Esophagus muscularis mucosa (tissue), 4 donors: ENCODE measurements at regions not wholly inside any gene's neighbourhood (a gene's known extent, or its start where the extent isn't known, plus 50 kb on each side); places are given as distances from the start of the nearest gene placed in this dataset.

Source experiments
- DNase-seq: peaks from one replicate; pipeline ENCODE4 v3.0.0-alpha.2; 2017; ENCODE audit errors: extremely low spot score
- H3K27ac ChIP-seq, 4 donors: fragments of 200-600 bp; sonication (generic); replicated peaks in 1 of 4; 1 replicate in 3 of 4; 2 replicates in 1 of 4; pipeline ENCODE4 v1.5.1; 2016 to 2019; ENCODE audit warnings: mild to moderate bottlenecking in 1 of 4
- H3K27me3 ChIP-seq, 4 donors: fragments of 200-600 bp; sonication (generic); one replicate each; pipeline versions ENCODE4 v1.5.1 to v1.6.0; 2016 to 2019
- H3K36me3 ChIP-seq, 4 donors: fragments of 200-600 bp; sonication (generic); one replicate each; pipeline ENCODE4 v1.5.1; 2016 to 2019
- H3K4me1 ChIP-seq, 4 donors: fragments of 200-600 bp; sonication (generic); one replicate each; pipeline ENCODE4 v1.5.1; 2016 to 2019
- H3K4me3 ChIP-seq, 4 donors: fragments of 200-600 bp; sonication (generic); 1 replicate in 2 of 4; 2 replicates in 2 of 4; pipeline ENCODE4 v1.5.1; 2016 to 2019; ENCODE audit warnings: mild to moderate bottlenecking in 4 of 4, moderate library complexity in 1 of 4
- H3K9me3 ChIP-seq, 4 donors: fragments of 200-600 bp; sonication (generic); 1 replicate in 3 of 4; 2 replicates in 1 of 4; pipeline ENCODE4 v1.5.1; 2016 to 2019
- EP300 ChIP-seq: sonication (generic); formaldehyde crosslinking; IDR thresholded peaks from one replicate; pipeline ENCODE4 v1.6.1; 2017; ENCODE audit warnings: antibody characterized with exemption
- POLR2A ChIP-seq: fragments of 450-650 bp; IDR thresholded peaks from one replicate; pipeline ENCODE4 v1.6.1; 2017; ENCODE audit warnings: antibody characterized with exemption, moderate library complexity, mild to moderate bottlenecking, low read depth
- POLR2AphosphoS5 ChIP-seq, 2 donors: sonication (generic); formaldehyde crosslinking; IDR thresholded peaks; one replicate each; pipeline ENCODE4 v1.6.1; 2017; ENCODE audit warnings: antibody characterized with exemption in 2 of 2
- WGBS: methylation state at CpG from one replicate; pipeline ENCODE4 v1.1.5; 2018; 5-methylcytosine and 5-hydroxymethylcytosine counted together
- intact Hi-C: fragments of 100-400 bp; cut with DNase I; formaldehyde crosslinking; loops from one replicate; pipeline ENCODE4 v1.15.1; 2023
- TF ChIP-seq, protein P1 (sequence below), 3 experiments: fragments of 200-600 bp in 2 of 3; fragments of 450-650 bp in 1 of 3; sonication (generic) in 2 of 3; IDR thresholded peaks; one replicate each; pipeline ENCODE4 v1.5.1; 2017 to 2019; ENCODE audit warnings: antibody characterized with exemption in 3 of 3, mild to moderate bottlenecking in 2 of 3, moderate library complexity in 1 of 3

- Histone ChIP-seq H3K27ac (no peak overlapping the region), H3K36me3 (no peaks in the 10 kb centered on the region), H3K9me3 (no peaks in the 10 kb centered on the region), H3K4me3 (no peak overlapping the region), H3K4me1 (no peaks in the 10 kb centered on the region), H3K27me3 (no peaks in the 10 kb centered on the region)
- DNase-seq: no peak
- TF ChIP-seq POLR2A (no peak), POLR2AphosphoS5 (IDR thresholded peaks at IDR 0.05) (no peak), EP300 (no peak)
- TF ChIP-seq, protein P1, sequence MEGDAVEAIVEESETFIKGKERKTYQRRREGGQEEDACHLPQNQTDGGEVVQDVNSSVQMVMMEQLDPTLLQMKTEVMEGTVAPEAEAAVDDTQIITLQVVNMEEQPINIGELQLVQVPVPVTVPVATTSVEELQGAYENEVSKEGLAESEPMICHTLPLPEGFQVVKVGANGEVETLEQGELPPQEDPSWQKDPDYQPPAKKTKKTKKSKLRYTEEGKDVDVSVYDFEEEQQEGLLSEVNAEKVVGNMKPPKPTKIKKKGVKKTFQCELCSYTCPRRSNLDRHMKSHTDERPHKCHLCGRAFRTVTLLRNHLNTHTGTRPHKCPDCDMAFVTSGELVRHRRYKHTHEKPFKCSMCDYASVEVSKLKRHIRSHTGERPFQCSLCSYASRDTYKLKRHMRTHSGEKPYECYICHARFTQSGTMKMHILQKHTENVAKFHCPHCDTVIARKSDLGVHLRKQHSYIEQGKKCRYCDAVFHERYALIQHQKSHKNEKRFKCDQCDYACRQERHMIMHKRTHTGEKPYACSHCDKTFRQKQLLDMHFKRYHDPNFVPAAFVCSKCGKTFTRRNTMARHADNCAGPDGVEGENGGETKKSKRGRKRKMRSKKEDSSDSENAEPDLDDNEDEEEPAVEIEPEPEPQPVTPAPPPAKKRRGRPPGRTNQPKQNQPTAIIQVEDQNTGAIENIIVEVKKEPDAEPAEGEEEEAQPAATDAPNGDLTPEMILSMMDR (IDR thresholded peaks at IDR 0.05): no peak
- intact Hi-C loops: no loop called here
Measured at GRCh38 chr22:27057717-27058116, 400.3 kb downstream of the MIAT start.

GRCh38 chr22:27060190-27060589 lies 402.8 kb downstream of the MIAT start:
- Histone ChIP-seq H3K36me3 (no peaks in the 10 kb centered on the region), H3K27ac (no peak overlapping the region), H3K4me1 (peaks cover 0 to 10% (median 8%) of the 10 kb centered on the region in 4 donors), H3K27me3 (no peaks in the 10 kb centered on the region), H3K4me3 (no peak overlapping the region), H3K9me3 (no peaks in the 10 kb centered on the region)
- TF ChIP-seq POLR2AphosphoS5 (IDR thresholded peaks at IDR 0.05) (no peak), EP300 (no peak), POLR2A (no peak)
- TF ChIP-seq, protein P1 (IDR thresholded peaks at IDR 0.05): no peak
- intact Hi-C loops: no loop called here
- DNase-seq: no peak
- WGBS: 81% methylated on average over 15 of the region's 15 CpGs

DNA sequence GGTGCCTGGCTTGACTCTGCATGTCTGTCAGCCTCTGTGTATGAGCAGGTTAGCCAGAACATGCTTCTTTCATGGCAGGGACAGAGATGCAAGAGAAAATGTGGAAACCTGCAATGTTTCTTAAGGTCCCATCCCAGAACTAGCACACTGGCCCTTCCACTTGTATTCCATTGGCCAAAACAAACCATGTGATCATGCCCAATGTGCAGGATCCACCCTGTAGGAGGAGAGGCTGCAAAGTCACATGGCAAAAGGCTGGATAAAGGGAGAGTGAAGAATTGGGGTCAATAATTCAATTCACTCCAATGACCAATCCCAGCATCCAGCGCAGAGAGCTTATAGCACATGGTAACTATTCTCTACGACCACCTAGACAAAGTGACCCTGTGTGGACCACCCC lies 405.5 kb downstream of the MIAT start:
- 100% methylated on average over 2 of the region's 2 CpGs for WGBS
- Histone ChIP-seq H3K4me3 (no peak overlapping the region), H3K4me1 (peaks cover 0 to 10% (median 8%) of the 10 kb centered on the region in 4 donors), H3K27ac (no peak overlapping the region), H3K27me3 (no peaks in the 10 kb centered on the region), H3K36me3 (no peaks in the 10 kb centered on the region), H3K9me3 (no peaks in the 10 kb centered on the region)
- TF ChIP-seq EP300 (no peak), POLR2A (no peak), POLR2AphosphoS5 (IDR thresholded peaks at IDR 0.05) (no peak)
- TF ChIP-seq, protein P1 (IDR thresholded peaks at IDR 0.05): no peak
- intact Hi-C loops: no loop called here
- DNase-seq: no peak

DNA sequence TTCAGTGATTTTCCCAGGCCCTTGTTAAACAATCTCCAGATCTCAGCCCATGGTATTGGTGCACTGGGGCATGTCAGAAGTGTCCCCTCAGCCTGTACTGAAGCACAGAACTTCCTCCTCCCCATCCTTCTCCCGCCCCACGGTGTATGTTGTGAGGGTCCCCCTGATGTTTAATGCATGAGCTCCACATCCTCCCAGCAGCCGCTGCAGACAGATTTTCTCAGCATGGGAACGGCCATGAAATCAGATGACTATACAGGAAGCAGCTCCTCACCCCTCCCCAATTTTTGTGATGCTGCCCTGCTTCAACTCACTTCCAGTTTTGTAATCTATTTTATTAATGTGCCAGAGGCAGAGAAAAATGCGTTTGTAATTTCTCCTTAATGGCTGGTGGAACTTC lies 406.0 kb downstream of the MIAT start:
- intact Hi-C loops: no loop called here
- TF ChIP-seq POLR2AphosphoS5 (IDR thresholded peaks at IDR 0.05) (no peak), POLR2A (no peak), EP300 (no peak)
- TF ChIP-seq, protein P1 (IDR thresholded peaks at IDR 0.05): no peak
- H3K9me3 ChIP-seq: no peaks in the 10 kb centered on the region

DNA sequence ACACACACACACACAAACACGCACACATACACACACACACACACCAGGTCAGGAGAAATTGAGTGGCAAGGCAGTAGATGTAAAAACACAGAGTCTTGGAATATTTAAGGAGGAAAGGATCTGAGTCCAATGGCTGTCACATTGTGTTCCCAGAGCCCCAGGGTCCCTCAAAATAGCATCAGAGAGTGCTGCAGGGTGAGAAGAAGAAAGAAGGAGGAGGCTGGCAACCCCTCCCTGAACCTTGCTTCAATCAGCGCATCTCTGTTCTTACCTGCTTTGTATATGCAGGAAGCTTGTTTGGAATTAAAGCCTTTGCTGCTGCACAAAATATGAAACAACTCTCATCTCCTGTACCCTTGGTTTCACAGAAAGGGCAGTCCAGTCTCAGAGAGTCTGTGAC lies 406.5 kb downstream of the MIAT start:
- WGBS: 77% methylated on average over 2 of the region's 2 CpGs
- intact Hi-C loops: no loop called here
- no peak for DNase-seq

More for the DNA sequence above, 406.0 kb downstream of the MIAT start:
- H3K4me1 ChIP-seq: peaks cover 0 to 10% (median 8%) of the 10 kb centered on the region in 4 donors
- no peaks in the 10 kb centered on the region for H3K36me3 ChIP-seq
- no peak overlapping the region for H3K27ac ChIP-seq
- DNase-seq: no peak
- no peaks in the 10 kb centered on the region for H3K27me3 ChIP-seq
- 32% methylated on average over 5 of the region's 5 CpGs for WGBS
- H3K4me3 ChIP-seq: no peak overlapping the region

More for the DNA sequence above, 406.5 kb downstream of the MIAT start:
- H3K4me1 ChIP-seq: peaks cover 0 to 10% (median 8%) of the 10 kb centered on the region in 4 donors
- H3K4me3 ChIP-seq: no peak overlapping the region
- no peaks in the 10 kb centered on the region for H3K27me3 ChIP-seq
- no peaks in the 10 kb centered on the region for H3K36me3 ChIP-seq
- H3K9me3 ChIP-seq: no peaks in the 10 kb centered on the region
- H3K27ac ChIP-seq: no peak overlapping the region
- TF ChIP-seq POLR2A (no peak), POLR2AphosphoS5 (IDR thresholded peaks at IDR 0.05) (no peak), EP300 (no peak)
- TF ChIP-seq, protein P1 (IDR thresholded peaks at IDR 0.05): no peak
